Activated CD8-positive, alpha-beta memory T cell treated with anti-CD3 and anti-CD28 coated beads for 36 hours (primary cell): ENCODE measurements at regions not wholly inside any gene's neighbourhood (a gene's known extent, or its start where the extent isn't known, plus 50 kb on each side); places are given as distances from the start of the nearest gene placed in this dataset.
"Not testable (repeated sequence)": the region's sequence is repeated elsewhere in the genome, so short reads cannot be mapped to it uniquely, and the experiment has no call there.

Experiments used
- CTCF ChIA-PET: fragments of 350-600 bp; sonication (Branson Sonifier 250); formaldehyde crosslinking; loops from one replicate; lab custom pipeline; 2021; ENCODE audit warnings: antibody characterized with exemption; lab: Charles Lee
- POLR2A ChIA-PET: fragments of 350-600 bp; sonication (Branson Sonifier 250); formaldehyde crosslinking; loops from one replicate; lab custom pipeline; 2021; ENCODE audit warnings: antibody characterized with exemption; lab: Charles Lee

DNA sequence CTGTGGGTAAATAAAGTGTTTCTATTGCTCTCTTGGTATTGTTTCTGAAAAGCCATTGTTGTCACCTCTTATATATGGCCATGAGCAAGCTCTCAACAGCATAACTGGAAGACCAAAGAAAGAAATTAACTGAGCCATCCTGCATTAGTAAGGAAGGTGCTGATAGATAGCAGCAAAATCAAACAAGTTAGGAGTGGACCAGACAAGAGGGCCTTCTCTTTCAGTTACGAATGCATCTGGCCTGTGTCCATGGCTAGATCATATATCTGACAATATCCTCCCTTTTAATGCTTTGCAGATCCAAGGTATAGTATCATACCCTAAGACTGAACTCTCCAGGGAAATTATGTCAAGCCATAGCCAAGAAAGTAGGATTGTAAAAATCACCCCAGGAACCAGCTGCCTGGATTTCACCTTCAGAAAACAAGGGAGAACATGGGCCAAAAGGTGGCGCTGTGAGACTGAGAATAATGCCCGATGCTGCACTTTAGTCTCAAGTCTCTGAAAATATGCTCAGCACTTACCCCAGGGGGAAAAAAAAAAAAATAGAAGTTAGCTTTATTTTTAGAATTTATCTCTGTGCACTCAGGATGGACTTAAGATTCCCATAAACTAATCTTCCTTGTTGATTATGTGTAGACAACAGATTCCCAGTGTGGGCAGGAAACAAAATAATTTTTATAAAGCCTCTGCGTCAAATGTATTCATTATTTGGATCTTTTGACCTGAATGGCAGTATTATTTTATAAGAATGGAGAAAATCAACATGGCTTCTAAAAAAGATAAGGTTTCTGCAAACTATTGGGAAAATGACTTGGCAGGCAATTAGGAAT, 415.1 kb downstream of the ETS1 start:
- POLR2A ChIA-PET, result interaction anchor here (0.6 to 1.0 kb wide), 2 partner anchors 131 to 321 kb away, joined by 3 to 4 read pairs; no protein-coding TSS in a partner anchor
- CTCF ChIA-PET, result interaction anchor here (0.6 to 6.4 kb wide), 35 partner anchors 9 to 677 kb away, joined by 3 to 56 read pairs (median 4); no protein-coding TSS in a partner anchor

DNA sequence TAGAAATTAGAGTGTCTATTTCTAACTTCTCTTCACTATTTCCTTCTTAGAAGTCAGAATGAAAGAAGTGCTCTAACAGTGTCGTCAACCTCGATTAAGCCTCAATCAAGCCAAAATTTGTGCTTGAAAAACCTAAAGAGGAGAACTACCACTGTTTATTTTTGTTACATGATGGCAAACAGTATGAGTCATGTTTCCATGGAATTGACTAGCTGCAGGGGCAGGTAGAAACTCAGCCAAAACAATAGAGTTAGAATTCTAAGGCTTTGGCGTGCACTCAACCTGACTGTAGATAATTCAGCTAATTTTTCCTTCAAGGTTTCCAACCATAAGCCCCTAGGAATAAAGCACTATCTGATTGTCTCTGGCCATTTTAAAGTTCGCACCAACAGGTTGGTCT, 415.9 kb downstream of the ETS1 start:
- POLR2A ChIA-PET, result interaction anchor here (0.6 kb wide), 1 partner anchor 572 kb away, joined by 3 read pairs; no protein-coding TSS in a partner anchor
- CTCF ChIA-PET, result interaction anchor here (0.9 to 6.4 kb wide), 19 partner anchors 9 to 678 kb away, joined by 3 to 56 read pairs (median 6); no protein-coding TSS in a partner anchor

- CTCF ChIA-PET, result no interaction called here
- POLR2A ChIA-PET, result no interaction called here
These were observed 421.8 kb downstream of the ETS1 start for GRCh38 chr11:128165572-128165971.

DNA sequence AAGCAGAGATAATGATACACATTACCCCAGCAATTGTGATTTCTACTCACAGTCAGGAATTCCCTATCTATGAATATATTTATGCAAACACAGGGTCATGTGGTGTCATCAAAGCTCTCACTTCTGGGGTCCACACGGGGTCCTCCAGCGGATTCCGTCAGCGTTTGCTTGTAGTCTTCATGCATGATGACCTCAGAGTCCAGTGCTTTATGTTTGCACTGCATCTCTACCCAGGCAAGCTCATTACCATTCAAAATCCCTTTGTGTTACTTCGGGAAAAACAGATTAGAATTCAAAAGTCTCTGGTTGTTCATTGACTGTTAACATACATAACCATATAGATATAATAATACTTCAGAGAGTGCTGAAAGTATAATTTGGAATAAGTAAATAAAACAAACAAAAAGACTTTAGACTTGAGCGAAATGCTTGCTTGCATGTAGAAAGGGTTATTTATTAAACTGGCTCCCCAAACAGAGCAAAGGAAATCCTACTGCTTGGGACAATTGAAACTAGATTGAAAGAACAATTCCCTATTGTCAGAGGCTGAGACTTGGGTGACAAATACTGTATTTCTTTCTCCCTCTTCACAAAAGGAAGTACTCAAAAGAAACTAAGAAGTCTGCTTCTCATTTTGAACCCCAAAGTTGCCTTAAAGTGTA, 423.1 kb downstream of the ETS1 start:
- CTCF ChIA-PET, result no interaction called here

DNA sequence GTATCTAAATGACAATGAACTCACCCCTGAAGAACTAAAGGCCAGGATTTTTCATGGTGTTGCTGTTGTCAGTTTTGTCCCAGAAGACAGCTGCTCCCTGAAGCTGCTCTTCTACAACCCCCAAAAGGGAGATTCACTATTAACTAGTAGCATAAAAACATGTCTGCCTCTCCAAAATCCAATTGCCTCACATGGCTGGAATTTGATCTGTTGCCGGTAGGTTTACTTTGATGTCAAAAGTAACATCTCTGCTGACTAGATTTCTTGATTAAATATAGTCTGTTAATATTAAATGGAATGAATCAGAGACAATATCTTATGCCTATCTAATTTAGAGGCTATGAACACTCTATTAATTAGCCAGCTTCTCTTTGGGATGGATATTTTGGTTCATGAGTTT, 425.4 kb downstream of the ETS1 start:
- ChIA-PET POLR2A (no interaction called here), CTCF (interaction anchor here (2.8 kb wide), 1 partner anchor 470 kb away, joined by 10 read pairs; no protein-coding TSS in a partner anchor)

More for the DNA sequence above, 423.1 kb downstream of the ETS1 start:
- POLR2A ChIA-PET, result no interaction called here

- CTCF ChIA-PET, result interaction anchor here (2.8 kb wide), 1 partner anchor 471 kb away, joined by 10 read pairs; no protein-coding TSS in a partner anchor
- POLR2A ChIA-PET, result no interaction called here
These were observed 425.9 kb downstream of the ETS1 start for GRCh38 chr11:128161436-128161835.

- CTCF ChIA-PET, result interaction anchor here (0.9 to 2.7 kb wide), 8 partner anchors 12 to 672 kb away, joined by 3 to 16 read pairs (median 5); no protein-coding TSS in a partner anchor
- POLR2A ChIA-PET, result no interaction called here
These were observed 428.5 kb downstream of the ETS1 start for GRCh38 chr11:128158860-128159259.

DNA sequence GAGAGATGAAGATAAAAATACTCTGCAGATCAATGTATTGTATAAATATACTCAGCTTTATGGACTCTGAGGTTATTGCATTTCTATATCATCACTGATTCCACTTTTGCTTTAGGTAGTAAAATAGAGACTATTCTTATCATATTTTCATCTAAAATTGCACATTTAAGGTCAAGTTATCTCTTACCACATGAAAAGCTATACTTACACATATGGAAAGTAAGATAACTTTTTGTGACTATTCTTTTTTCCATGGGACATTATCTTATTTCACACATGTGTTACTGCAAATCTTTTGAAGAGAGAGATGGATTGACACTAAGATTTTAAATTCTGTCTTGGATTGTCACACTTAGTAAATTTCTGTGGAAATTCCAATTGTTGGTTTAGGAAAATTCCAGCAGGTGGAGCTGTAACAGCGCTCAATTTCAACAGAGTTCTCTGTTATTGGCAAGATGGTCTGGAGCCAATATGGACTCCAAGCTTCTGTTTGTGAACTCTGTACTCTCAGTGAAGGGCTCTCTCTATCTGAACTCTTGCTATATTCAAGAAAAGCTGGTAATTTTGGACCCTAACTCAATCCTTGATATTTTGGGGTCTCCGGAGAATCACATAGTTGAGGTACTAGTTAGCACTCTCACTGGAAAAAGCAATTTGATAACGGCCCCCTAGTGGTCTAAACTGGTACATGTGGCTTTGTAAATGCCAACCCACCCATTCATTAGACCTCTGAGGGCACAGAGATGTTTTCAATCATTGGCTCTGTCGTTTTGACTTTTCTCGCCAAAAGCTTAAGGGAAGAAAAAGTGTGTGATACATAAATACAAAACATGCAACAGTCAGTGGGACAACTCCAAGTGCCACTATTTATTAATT, 429.7 kb downstream of the ETS1 start:
- POLR2A ChIA-PET, result interaction anchor here (0.5 kb wide), 1 partner anchor 13 kb away, joined by 8 read pairs; no protein-coding TSS in a partner anchor
- CTCF ChIA-PET, result interaction anchor here (0.7 to 2.7 kb wide), 27 partner anchors 14 to 702 kb away, joined by 3 to 16 read pairs (median 4); no protein-coding TSS in a partner anchor

- ChIA-PET CTCF (interaction anchor here (1.3 to 2.7 kb wide), 5 partner anchors 77 to 675 kb away, joined by 5 to 16 read pairs (median 10); no protein-coding TSS in a partner anchor), POLR2A (no interaction called here)
These were observed 430.9 kb downstream of the ETS1 start for GRCh38 chr11:128156486-128156885.

DNA sequence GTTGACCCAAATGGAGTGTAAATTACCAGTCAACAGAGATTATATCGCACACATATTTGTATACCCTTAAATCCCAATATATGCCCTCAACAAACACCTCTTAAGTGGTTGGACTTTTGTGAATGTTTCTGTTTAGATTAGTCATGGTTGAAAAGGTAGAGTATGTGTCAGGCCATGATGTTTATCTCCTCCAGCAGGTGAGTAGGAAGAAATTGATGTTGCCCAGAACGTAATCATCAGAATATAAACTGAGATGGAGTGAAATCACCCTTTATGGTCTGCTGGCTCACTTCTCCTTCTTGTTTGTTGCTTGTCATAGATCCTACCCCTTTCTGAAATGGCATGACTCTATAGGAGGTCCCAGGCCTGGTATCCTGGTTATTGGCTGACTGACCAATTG, 431.8 kb downstream of the ETS1 start:
- ChIA-PET POLR2A (no interaction called here), CTCF (no interaction called here)

GRCh38 chr11:128153697-128154048, 433.7 kb downstream of the ETS1 start:
- CTCF ChIA-PET, result no interaction called here
- POLR2A ChIA-PET, result no interaction called here

DNA sequence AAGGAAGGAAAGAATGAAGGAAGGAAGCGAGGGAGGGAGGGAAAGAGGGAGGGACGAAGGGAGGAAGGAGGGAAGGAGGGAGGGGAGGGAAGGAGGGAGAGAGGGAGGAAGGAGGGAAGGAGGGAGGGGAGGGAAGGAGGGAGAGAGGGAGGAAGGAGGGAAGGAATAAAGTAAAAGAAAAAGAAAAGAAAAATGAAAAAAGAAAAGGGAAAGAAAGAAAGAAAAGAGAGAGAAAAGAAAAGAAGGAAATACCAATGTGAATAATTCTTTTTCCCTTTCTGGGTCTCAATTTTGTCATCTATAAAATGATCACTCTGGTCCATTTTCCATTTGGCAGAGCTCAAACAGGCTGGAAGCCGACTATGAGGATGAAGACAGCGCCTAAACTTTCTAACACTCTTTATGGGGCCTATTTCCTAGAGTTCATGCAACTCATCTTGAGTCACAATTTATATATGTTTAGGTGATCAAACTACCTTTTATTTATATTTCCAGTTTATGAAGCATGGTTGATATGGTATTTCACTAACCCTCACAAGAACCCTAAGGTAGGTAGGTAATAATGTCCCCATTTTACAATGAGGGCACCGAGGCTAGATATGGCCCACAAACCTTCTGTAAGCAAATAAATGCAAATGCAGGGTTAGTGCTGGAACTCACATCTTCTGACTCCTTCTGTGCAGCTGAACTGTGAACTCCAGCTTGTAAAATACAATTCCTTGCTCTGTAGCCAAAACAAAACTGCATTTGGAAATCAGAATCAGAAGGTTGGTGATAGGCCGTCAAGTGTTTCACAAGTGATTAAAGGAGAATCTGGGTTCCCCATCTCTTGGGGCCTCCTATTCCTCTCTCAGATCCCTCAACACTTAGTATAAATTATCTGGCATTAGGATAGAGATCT, 434.3 kb downstream of the ETS1 start:
- ChIA-PET POLR2A (no interaction called here), CTCF (no interaction called here)

DNA sequence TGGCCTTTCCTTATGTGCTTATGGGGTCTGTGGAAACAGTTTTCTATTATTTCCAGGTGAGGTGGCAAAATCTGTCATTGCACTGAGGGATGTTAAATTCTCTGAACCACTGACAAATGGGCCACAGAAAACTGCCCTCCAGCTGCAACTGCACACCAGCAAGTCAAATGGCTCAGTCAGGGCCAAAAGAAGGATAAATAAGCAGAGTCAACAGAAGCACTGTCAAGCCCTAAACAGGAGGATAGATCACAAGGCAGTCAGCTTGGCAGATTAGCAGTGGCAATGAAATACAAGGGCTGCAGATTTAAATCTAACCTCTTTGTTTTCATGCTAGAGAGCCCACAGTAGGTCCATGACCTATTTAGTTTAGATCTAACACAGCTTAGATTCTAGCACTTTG, 435.6 kb downstream of the ETS1 start:
- ChIA-PET POLR2A (no interaction called here), CTCF (no interaction called here)

DNA sequence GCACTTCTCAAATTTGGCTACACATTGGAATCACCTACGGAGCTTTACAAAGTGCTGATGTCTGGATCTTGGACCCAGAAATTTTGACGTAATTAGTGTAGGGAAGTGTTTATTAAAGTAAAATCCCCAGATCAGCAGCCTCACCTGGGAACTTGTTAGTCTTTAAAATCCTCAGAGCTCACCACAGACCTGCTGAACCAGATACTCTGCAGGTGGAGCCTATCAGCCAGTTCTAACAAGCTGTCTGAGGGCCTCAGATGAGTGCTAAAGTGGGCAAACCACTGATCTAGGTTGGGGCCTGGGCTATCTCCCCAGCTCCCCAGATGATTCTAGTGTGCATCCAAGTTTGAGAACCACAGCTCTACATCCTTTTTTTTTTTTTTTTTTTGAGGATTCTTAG, 436.0 kb downstream of the ETS1 start:
- POLR2A ChIA-PET, result no interaction called here
- CTCF ChIA-PET, result no interaction called here

GRCh38 chr11:128148208-128148607, 439.1 kb downstream of the ETS1 start:
- ChIA-PET CTCF (no interaction called here), POLR2A (interaction anchor here (0.6 to 1.0 kb wide), 2 partner anchors 18 to 23 kb away, joined by 3 to 4 read pairs; no protein-coding TSS in a partner anchor)

DNA sequence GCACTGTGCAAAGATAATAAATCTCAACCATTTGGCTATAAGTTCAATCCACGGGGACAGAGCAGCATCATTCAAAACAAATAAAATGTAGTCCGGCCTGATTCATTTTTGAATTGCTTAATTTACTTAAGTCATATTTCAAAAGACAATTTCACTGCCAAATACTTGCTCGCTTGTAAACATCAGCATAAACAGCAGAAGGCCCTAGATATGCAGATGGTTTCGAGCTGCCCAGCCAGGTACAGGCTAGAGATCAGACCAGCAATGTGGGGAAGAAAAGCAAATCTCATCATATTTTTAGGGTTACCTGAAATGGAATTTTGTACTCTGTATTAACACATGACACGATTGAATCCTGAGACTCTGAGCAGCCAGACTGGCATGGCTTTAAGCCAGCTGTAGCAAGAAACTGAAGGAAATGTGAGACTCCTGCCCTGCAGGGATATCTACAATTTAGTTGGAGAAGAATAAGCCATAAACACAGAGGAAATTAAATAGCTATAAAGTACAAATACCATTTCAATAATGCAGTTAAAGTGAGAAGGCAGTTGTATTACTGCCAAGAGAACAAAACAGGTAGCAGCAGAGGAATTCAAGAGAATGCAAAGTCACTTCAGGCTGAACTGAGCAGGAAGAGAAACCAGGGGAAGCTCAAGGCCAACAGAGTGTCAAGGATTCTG, 440.3 kb downstream of the ETS1 start:
- ChIA-PET CTCF (interaction anchor here (1.3 kb wide), 1 partner anchor 25 kb away, joined by 5 read pairs; no protein-coding TSS in a partner anchor), POLR2A (no interaction called here)

DNA sequence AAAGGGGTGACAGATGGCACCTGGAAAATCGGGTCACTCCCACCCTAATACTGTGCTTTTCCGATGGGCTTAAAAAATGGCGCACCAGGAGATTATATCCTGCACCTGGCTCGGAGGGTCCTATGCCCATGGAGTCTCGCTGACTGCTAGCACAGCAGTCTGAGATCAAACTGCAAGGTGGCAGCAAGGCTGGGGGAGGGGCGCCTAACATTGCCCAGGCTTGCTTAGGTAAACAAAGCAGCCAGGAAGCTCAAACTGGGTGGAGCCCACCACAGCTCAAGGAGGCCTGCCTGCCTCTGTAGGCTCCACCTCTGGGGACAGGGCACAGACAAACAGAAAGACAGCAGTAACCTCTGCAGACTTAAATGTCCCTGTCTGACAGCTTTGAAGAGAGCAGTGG, 447.1 kb downstream of the ETS1 start:
- POLR2A ChIA-PET, CTCF ChIA-PET: not testable (repeated sequence)
